ENCODE measurements at regions not wholly inside any gene's neighbourhood (a gene's known extent, or its start where the extent isn't known, plus 50 kb on each side); places are given as distances from the start of the nearest gene placed in this dataset.

DNA sequence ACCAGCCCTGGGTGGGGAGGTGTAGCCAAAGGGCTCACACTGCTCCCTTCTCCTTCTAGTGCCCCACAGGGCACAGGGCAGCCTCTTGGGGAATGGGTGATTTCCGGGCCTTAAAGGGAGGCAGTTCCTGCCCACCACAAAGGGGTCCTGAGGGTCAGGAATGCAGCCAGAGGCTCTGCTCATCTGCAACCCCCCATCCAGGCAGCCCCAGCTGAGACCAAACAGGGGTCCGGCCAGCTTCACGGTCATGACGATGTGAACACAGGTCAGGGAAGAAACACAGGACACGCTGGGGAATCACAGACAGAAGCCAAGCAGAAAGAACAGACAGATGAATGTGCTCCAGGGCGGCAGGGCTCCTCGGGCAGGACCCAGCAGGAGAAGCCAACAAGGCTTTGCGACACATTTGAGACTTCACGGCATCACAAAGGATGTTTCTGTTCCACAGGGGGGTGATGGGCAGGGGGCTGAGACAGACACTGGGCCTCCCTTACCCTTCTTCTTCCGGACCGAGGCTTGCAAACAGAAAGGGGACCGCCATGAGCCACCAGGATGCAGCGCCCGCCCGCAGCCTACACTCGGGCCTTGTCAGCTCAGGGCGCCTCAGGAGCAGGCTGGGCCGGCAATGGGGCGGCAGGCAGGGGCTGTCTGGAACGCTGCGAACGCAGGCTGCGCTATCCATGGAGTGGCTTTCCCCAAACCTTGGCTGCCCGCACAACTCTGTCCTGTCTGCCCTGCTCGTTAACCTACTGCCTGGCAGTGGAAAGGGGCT, 101.9 kb downstream of the CTTN start:
- TF ChIP-seq FOXP1 (CRISPR knock-in tag; IDR thresholded peaks at IDR 0.05) (no peak), BRCA1 (IDR thresholded peaks at IDR 0.05) (no peak), BRCA1 (CRISPR knock-in tag; IDR thresholded peaks at IDR 0.05) (no peak), CREBBP (IDR thresholded peaks at IDR 0.05; ENCODE audit: low read depth, low read length) (no peak), GTF2A2 (tag; IDR thresholded peaks at IDR 0.05) (no peak), SIN3A (IDR thresholded peaks at IDR 0.05; ENCODE audit: borderline replicate concordance in 2 of 2, control insufficient read depth in 1 of 2, low read depth in 2 of 2, low read length in 2 of 2) (no peak)

All from K562 (cell line).